ELR (cell line): ENCODE measurements at regions not wholly inside any gene's neighbourhood (a gene's known extent, or its start where the extent isn't known, plus 50 kb on each side); places are given as distances from the start of the nearest gene placed in this dataset.
A peak's percentile ranks its signal among the peaks of the same experiment; 100 is the strongest.

Source experiments
- DNase-seq: peaks from one replicate; pipeline ENCODE4 v3.0.0-alpha.2; 2015; ENCODE audit warnings: low read depth

- DNase-seq, result no peak
Measured at GRCh38 chr18:1954583-1955312, 616.6 kb downstream of the METTL4 start.

DNA sequence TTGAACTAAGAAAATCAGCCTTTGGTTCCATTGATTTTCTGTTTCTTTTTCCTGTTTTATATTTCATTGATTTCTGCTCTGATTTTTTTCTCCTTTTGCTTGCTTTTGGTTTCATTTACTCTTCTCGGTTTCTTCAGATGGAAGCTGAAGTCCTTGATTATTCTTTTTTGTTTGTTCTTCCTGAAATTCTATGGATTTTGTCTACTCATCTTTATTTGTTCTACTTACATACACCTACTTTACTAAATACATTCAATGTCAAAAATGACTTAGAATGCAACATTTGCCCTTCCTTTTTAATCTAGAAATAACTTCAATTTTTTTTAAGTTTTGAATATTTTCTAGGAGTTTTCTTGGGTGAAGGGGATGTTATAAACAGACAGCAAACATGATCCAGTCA, 612.5 kb downstream of the METTL4 start:
- DNase-seq, result no peak

DNA sequence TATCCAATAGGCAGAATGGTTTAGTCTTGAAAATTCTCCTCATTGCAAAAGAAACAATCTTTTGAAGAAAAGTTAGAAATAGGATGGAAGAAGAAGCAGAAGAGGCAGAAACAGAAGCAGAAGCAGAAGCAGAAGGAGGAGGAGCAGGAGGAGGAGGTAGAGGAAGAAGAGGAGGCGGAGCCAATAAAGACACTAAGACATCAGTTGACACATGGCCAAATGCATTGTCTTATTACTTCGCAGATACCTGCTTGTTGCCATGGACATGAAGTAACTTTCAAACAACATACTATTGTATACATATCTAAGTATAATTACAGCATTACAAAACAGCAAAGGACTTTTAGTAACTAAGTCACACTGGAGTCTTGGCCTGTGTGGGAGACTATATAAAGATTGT, 606.3 kb downstream of the METTL4 start:
- DNase-seq, result no peak

DNA sequence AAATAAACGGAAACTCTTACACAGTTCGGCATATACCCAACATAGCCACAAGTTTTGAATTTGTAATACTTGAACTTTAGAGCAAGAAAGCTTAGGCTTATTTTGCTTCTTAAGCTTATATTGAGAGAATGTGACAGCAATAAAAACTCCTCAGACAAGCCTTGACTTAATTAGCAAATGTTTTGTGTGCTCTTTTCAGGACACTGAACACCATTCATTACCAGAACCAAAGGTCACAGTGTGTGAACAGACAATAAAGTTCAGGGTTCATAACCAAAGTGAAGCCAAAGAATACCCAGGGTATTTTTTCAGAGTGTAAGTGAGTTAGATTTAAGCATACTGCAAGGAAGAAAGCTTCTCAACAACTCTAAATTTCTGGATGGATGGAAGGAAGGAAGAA, 605.8 kb downstream of the METTL4 start:
- no peak for DNase-seq

DNA sequence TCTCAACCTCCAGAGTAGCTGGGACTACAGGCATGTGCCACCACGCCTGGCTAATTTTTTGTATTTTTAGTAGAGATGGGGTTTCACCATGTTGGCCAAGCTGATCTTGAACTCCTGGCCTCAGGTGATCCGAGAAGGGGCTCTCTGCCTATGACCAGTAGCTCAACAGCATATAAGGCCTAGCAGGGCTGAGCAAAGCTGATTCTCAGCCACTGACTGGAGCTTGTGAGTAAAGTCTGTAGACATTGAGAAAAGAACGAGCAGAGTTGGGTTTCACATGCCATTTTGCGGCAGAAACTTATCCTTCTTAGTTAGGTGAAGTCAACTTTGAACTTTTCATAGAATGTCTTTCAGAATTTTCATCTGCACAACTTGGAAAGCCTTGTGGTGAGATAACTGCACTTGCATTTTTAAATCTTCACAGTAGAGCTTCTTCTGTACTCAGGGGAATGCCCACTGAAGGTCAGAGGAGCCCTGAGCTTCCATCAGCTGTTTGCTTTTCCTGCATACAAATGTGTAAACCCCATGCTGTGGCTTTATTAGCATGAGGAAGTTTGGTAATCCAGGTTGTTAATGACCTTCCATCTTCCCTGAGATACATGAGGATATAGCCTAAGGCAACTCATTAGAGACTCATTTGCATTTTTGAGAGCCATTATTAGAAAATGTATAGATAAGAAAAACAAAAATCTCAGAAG, 602.4 kb downstream of the METTL4 start:
- DNase-seq, result no peak

DNA sequence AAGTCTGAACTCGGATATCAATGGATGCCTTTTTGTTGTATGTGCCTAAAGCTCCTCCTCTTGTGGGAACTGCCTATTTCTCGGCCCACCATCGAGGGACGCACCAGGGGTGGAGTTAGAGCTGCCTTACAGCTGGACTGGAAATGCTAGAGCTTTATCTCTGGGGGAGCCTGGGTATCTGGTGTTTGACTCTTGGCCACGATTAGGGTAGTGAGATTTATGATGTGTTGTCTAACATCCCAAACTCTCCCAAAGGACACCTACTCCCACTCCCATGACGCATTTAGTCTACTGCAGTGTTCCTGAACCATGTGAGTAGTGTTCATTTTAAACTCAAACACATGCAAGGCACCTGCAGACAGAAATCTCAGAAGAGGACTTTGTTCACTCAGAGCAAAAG, 594.8 kb downstream of the METTL4 start:
- no peak for DNase-seq

DNA sequence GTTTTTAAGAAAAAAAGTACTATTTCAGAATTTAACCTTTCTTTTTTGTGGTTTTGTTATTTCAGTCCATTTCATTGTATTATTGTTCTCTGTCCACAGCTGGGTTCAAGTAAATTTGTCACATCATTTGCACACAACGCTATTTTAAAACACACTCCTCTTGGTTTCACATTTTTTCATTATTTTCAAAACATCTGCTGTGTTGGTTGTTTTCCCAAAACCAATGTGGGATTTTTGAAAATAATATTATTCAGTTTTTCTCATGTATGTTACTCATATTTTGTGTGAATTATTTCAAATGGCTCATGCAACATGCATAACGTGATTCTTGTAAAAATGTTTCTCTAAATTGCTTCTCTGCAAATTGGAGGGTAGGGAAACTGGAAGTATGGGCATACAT, 589.2 kb downstream of the METTL4 start:
- no peak for DNase-seq

DNA sequence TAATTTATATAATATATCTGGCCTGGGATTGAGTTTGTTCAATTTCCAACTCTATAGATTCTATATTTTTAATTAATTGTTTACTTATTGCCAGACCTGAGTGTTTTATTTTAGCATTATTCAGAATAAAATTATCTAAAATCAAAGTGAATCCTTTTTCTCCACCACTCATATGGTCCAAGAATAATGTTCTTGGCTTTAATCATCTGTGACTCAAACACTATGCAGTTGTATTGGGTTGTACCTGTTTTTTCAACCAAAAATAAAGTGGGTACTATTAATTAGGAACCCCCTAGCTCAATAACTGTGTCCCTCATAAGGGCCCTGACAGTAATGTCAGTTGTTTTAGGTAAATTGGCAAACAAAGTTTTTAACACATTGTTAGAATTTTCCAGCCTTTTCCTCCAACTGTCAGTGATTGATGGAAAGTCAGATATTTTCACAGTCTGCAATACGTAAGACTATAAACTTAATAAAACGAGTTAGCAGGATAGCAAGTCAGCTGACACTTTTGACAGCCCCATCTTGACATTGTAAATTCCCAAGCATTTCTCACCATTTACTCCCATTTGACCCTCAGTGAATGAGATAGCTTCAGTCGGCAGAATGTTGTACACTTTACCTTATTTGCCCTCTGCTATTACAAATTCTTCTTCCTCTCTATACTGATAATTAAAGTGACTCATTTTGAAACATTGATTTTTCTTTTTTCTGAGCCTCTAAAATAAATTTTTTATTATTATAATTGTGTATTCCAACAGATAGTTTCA, 587.4 kb downstream of the METTL4 start:
- DNase-seq, result no peak

- DNase-seq, result no peak
Measured at GRCh38 chr18:1993866-1994265, 577.4 kb downstream of the METTL4 start.

DNA sequence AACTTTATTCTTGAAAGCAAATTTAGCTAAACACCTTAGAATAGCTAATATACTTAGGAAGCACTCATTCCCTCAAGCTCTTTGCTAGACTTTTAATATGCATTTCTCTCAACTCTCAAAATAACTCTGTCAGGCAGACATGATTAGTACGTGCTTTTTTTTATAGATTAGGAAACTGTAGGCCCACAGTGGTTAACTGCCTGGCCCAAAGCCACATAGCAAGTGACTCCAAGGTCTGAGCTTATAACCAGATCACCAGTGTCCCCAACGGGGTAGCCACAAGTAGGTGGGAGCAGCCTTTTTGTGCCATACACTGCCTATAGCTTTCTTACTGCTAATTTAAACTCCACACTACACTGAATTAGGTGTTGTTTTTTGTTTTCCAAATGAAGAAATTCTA, 576.8 kb downstream of the METTL4 start:
- DNase-seq, result no peak

- no peak for DNase-seq
Measured at GRCh38 chr18:1995041-1995612, 576.2 kb downstream of the METTL4 start.

GRCh38 chr18:1998121-1998520, 573.2 kb downstream of the METTL4 start:
- peak; percentile 17 for DNase-seq

- no peak for DNase-seq
Measured at GRCh38 chr18:1999387-1999786, 571.9 kb downstream of the METTL4 start.

GRCh38 chr18:2002151-2002550, 569.2 kb downstream of the METTL4 start:
- DNase-seq, result no peak

DNA sequence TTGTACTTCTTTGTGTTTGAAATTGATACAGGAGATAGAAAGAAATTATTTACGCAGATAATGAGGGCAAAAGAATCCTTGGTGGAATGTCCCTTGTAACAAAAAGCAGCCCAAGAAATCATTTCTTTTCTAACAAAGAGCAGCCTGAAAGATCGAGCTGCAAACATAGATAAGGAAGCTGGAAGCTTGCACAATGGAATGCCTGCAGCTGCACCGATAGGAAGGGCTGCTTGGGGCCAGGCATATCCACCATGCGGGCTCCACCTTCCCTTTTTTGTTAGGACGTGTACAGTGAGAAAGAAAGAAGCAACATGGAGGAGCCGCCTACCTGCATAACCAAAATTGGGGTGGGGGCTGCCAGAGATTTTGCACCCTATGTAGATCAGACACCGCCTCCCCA, 568.7 kb downstream of the METTL4 start:
- DNase-seq, result no peak

DNA sequence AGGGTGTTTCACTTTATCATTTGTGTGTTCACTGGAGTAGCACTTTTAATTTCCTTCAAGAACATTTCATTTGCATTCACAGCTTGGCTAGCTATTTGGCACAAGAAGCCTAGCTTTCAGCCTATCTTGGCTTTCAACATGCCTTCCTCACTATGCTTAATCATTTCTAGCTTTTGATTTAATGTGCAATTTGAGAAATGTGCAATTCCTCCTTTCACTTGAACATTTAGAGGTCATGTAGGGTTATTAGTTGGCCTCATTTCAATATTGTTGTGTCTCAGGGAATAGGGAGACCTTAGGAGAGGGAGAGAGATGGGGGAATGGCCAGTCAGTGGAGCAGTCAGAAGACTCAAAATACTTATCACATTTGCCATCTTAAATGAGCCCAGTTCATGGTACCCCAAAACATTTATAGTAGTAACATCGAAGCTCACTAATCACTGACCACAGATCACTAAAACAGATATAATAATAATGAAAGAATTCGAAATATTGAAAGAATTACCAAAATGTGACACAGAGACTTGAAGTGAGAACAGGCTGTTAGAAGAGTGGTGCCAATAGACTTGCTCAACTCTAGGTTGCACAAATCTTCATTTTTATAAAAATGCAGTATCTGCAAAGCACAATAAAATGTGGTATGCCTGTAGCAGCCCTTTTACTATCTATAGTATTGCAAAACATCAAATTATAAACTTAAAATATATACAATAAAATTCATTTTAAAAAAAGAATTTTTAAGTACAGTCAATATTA, 561.2 kb downstream of the METTL4 start:
- DNase-seq, result no peak

DNA sequence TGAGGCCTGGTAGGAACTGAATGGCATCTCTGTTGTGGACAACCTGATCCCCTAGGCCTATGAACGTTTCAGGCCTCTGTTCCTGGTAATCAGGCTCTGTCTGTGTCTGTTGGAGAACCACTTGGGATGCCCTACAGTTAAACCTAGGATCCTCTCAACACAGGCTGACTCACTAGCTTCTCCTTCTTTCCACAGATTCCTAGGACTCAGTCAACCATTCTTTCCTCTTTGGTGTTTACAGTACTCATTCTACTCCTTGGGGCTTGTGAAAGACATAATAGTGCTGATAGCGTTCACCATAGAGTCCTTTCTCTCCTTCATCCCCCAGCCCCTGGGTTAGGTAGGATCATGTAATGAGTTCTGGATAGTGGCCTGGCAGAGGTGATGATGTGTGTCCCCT, 544.3 kb downstream of the METTL4 start:
- no peak for DNase-seq

DNA sequence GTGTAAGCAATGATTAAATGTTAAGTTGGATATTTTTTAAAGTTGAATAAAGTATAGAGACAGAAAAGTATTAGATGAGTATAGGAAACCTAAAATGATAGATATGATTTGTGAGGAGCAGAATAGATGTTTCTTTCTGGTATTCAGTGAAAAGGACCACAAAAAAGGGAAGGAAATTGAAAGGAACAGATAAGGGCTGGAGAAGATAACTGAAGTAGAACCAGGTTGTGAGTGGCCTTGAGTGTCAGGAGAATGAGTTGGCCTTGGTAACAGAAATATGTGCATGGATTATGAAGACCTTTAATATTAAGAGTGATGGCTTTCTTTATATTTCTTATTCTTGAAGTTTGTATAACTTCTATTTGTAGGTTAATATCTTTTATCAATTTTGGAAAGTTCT, 543.5 kb downstream of the METTL4 start:
- no peak for DNase-seq

DNA sequence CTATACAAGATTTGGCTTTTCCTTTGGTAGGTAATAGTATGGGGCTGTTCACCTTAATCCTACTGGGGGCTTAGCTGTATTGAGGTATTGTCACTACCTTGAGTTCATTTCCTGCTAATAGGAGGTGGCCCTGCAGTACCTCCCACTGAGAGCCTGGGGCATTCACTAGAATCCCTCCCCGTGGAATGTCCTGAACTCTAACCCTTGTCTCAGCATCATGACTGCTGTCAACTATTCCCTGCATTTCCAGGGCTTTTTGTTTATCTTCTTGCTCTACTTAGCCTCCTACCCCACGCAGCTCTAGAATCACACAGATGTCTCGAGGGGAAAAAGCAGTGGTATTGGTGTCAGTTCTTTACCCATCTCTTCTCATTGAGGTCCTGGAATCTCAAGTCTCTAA, 542.3 kb downstream of the METTL4 start:
- no peak for DNase-seq

DNA sequence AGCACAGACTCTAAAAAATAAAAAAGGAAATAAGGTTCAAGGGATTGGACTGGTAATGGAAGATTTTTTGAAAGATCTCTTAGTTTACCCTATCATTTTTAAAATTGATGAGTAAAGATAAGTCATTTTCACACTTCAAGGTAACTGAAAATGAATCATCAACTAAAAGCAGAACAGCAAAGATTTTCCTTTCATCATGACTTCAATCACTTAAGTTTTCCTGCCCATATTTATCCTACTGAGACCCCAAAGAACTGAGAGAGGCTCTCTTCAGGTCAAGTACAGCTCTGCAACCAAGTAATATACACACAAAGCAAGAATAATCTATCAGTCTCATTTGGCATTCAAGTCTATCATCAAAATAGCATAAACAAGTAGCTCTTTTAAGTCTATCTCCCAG, 540.7 kb downstream of the METTL4 start:
- no peak for DNase-seq

DNA sequence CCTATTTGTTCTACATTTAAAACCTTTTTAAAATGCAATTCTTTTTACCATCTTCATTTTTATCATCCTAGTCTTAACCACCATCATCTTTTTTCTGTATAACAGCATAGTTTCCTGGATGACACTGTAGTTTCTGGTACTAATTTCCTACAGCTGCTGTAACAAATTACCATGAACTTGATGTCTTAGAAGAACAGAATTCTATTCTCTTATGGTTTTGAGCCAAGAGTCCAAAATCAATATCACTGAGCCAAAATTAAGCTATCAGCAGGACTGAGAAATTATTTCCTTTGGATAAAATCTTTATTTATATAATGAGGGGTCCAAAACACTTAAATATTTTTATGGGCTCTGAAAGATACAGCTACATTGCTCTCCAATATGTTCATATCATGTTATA, 539.3 kb downstream of the METTL4 start:
- no peak for DNase-seq

DNA sequence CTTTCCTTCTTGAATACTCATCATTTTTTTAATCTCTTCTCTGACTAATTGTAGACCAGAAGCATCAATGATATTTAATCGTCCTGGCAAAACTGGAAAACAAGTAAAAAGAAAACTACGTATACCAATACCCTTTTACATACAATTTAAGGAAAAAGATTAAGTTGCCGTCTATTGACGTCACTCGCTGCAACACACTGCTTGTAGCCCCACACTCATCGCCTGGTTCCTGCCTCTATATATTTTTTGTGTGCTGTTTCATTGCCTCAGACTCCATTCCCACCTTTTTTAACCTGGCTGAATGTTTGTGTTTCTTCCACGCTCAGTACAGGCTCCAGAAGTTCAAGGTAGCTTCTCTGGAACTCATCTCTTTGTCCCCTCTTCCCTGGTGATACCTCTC, 536.2 kb downstream of the METTL4 start:
- no peak for DNase-seq
